ENCODE measurements at regions not wholly inside any gene's neighbourhood (a gene's known extent, or its start where the extent isn't known, plus 50 kb on each side); places are given as distances from the start of the nearest gene placed in this dataset.

GRCh38 chr14:98229656-98230366 is 1042.2 kb downstream of the BCL11B start:
- TF ChIP-seq POLR2A (IDR thresholded peaks at IDR 0.05) (no peak), CTCF (IDR thresholded peaks at IDR 0.05) (no peak), POLR2AphosphoS5 (IDR thresholded peaks at IDR 0.05) (no peak)

All from prostate gland (tissue), 2 donors.